Erythroblast (primary cell): ENCODE measurements at regions not wholly inside any gene's neighbourhood (a gene's known extent, or its start where the extent isn't known, plus 50 kb on each side); places are given as distances from the start of the nearest gene placed in this dataset.

Experiments
- GATA1 ChIP-seq: IDR thresholded peaks from 2 replicates; pipeline ENCODE4 v1.6.1; 2011; ENCODE audit warnings: low read depth, mild to moderate bottlenecking, control low read depth, low read length, moderate library complexity
- POLR2A ChIP-seq: IDR thresholded peaks from 2 replicates; pipeline ENCODE4 v1.6.1; 2011; ENCODE audit warnings: mild to moderate bottlenecking, low read length

DNA sequence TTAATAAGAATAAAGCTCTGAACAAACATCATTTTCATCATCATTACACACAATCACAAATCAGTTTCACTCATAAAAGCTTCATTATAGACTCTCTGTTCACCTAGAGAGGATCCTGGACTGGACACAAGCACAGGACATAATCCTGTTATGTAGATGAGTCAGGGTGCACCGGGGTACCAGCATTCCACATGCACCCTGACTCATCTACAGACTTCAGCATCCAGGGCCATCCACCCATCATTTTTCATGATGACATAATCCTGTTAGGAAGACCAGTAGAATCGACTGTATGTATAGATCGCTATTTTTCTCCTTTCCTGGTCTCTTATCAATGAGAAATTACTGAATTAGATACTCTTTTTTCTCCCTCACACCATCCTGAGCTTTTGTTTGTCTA is 73.7 kb upstream of the PIK3C3 start:
- no peak for TF ChIP-seq POLR2A
- TF ChIP-seq GATA1 = no peak
